ENCODE measurements at regions not wholly inside any gene's neighbourhood (a gene's known extent, or its start where the extent isn't known, plus 50 kb on each side); places are given as distances from the start of the nearest gene placed in this dataset.

DNA sequence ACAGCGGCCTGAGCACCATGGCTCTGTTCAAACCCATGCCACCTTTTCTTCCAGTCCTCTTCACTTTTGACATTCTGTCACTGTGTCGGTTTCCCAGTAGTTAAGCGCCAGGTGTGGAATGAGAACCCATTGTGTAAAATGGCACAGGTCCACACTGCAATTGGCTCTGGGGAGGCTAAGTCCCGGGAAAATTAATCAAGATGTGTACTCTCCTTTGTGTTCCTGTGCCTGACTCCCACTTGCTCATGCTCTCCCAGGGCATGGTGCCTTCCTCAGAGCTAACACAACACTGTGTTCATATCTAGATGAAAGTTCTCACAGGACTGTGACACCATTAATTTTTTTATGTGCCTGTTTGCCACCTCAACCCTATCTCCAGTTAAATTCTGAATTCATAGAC is 59.0 kb upstream of the BTG3 start:
- Mint-ChIP-seq H3K9me3 (no peaks in the 10 kb centered on the region), H3K4me3 (no peak overlapping the region), H3K27ac (no peak overlapping the region), H3K4me1 (ENCODE audit: low read depth) (no peaks in the 10 kb centered on the region), H3K36me3 (ENCODE audit: insufficient read depth in 2 of 2) (no peaks in the 10 kb centered on the region), H3K27me3 (ENCODE audit: low read depth) (peaks cover 17% of the 10 kb centered on the region)
- ATAC-seq (replicated peaks in 1 of 2) (no peak), DNase-seq (no peak)

DNA sequence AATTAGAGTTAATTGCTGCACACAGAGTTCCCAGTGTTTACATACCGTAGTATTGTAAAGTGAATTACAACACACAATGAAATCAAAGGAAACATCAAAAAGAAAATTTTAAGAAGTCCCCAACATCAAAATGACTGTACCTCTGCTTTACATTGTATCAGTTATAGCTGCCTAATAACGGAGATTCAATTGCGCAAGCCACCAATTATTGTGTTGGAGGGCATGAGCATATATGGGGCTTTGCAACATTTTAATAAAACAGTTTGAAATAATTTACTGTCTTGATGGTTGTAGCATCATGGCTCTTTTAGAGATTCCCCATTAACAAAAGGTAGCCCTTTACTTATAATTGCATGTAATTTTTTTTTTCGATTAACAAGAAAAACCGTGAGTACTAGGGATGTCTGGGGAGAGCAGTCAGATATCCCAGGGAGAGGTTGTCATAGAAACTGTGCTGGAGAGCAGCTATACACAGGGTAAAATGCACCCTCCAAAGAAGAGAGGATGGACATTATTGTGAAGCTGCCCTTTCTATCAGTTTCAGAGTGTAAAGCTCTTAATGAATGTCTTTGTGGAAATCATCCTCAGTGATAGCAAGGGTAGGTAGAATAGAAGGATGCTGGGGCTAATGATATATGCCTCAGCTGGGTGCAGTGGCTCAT is 55.9 kb upstream of the BTG3 start:
- ATAC-seq (replicated peaks in 1 of 2) (no peak), DNase-seq (no peak)
- Mint-ChIP-seq H3K36me3 (ENCODE audit: insufficient read depth in 2 of 2) (no peaks in the 10 kb centered on the region), H3K4me3 (no peak overlapping the region), H3K27ac (no peak overlapping the region), H3K9me3 (no peaks in the 10 kb centered on the region), H3K4me1 (ENCODE audit: low read depth) (peaks cover 6% of the 10 kb centered on the region), H3K27me3 (ENCODE audit: low read depth) (peaks cover 12% of the 10 kb centered on the region)

GRCh38 chr21:17667256-17667655 is 54.6 kb upstream of the BTG3 start:
- ATAC-seq (replicated peaks in 1 of 2) (no peak), DNase-seq (no peak)
- H3K36me3 Mint-ChIP-seq (ENCODE audit: insufficient read depth in 2 of 2), result no peaks in the 10 kb centered on the region
- H3K27ac Mint-ChIP-seq, result no peak overlapping the region
- peaks cover 6% of the 10 kb centered on the region for H3K4me1 Mint-ChIP-seq (ENCODE audit: low read depth)
- peaks cover 5% of the 10 kb centered on the region for H3K27me3 Mint-ChIP-seq (ENCODE audit: low read depth)
- no peaks in the 10 kb centered on the region for H3K9me3 Mint-ChIP-seq
- no peak overlapping the region for H3K4me3 Mint-ChIP-seq
